H9 (cell line): ENCODE measurements at regions not wholly inside any gene's neighbourhood (a gene's known extent, or its start where the extent isn't known, plus 50 kb on each side); places are given as distances from the start of the nearest gene placed in this dataset.

ENCODE experiments used
- DNase-seq: peaks from one replicate; pipeline ENCODE4 v3.0.0-alpha.2; 2017
- H2AFZ ChIP-seq: one replicate; pipeline ENCODE4 v1.6.1; 2013; ENCODE audit warnings: mild to moderate bottlenecking, low read length, control low read depth, moderate library complexity
- H2AK5ac ChIP-seq: 2 replicates; pipeline ENCODE4 v1.6.1; 2013; ENCODE audit warnings: low read length, control low read depth, mixed read lengths; ENCODE audit not compliant: insufficient read length
- H2BK120ac ChIP-seq: one replicate; pipeline ENCODE4 v1.6.1; 2013; ENCODE audit warnings: low read depth, mild to moderate bottlenecking, low read length, control low read depth, inconsistent platforms; ENCODE audit not compliant: poor library complexity, severe bottlenecking
- H2BK12ac ChIP-seq: 2 replicates; pipeline ENCODE4 v1.6.1; 2013; ENCODE audit warnings: low read length, control low read depth, mixed read lengths, low read depth; ENCODE audit not compliant: insufficient read length
- H2BK15ac ChIP-seq: 2 replicates; pipeline ENCODE4 v1.6.1; 2013; ENCODE audit warnings: low read depth, low read length, control low read depth
- H2BK20ac ChIP-seq: one replicate; pipeline ENCODE4 v1.6.1; 2013; ENCODE audit warnings: low read depth, mild to moderate bottlenecking, low read length, control low read depth, inconsistent platforms; ENCODE audit not compliant: poor library complexity, severe bottlenecking
- H2BK5ac ChIP-seq: 2 replicates; pipeline ENCODE4 v1.6.1; 2013; ENCODE audit warnings: low read length, control low read depth, mixed read lengths; ENCODE audit not compliant: insufficient read length
- H3K14ac ChIP-seq: 2 replicates; pipeline ENCODE4 v1.6.1; 2013; ENCODE audit warnings: low read length, control low read depth; ENCODE audit not compliant: insufficient read depth
- H3K18ac ChIP-seq: 2 replicates; pipeline ENCODE4 v1.6.1; 2013; ENCODE audit warnings: low read depth, mild to moderate bottlenecking, mixed read lengths, low read length, control low read depth; ENCODE audit not compliant: insufficient read length
- H3K23ac ChIP-seq: 2 replicates; pipeline ENCODE4 v1.6.1; 2013; ENCODE audit warnings: low read length, control low read depth, mixed read lengths, low read depth; ENCODE audit not compliant: insufficient read length
- H3K23me2 ChIP-seq: 2 replicates; pipeline ENCODE4 v1.6.1; 2013; ENCODE audit warnings: low read depth, mild to moderate bottlenecking, mixed read lengths, low read length, control low read depth; ENCODE audit not compliant: insufficient read length, poor library complexity, severe bottlenecking
- H3K27ac ChIP-seq: 2 replicates; pipeline ENCODE4 v1.5.1; 2013; ENCODE audit warnings: low read length, control low read depth, mixed read lengths, low read depth; ENCODE audit not compliant: insufficient read length
- H3K27me3 ChIP-seq: 2 replicates; pipeline ENCODE4 v1.6.1; 2013; ENCODE audit warnings: low read length, control low read depth, inconsistent platforms; ENCODE audit not compliant: insufficient read depth
- H3K4ac ChIP-seq: 2 replicates; pipeline ENCODE4 v1.6.1; 2013; ENCODE audit warnings: low read depth, mild to moderate bottlenecking, control low read depth, inconsistent platforms, low read length, moderate library complexity
- H3K4me1 ChIP-seq: 2 replicates; pipeline ENCODE4 v1.6.1; 2013; ENCODE audit warnings: low read length, control low read depth, inconsistent platforms; ENCODE audit not compliant: insufficient read depth
- H3K4me2 ChIP-seq: 2 replicates; pipeline ENCODE4 v1.6.1; 2013; ENCODE audit warnings: low read length, control low read depth, mixed read lengths; ENCODE audit not compliant: insufficient read length, insufficient read depth
- H3K56ac ChIP-seq: 2 replicates; pipeline ENCODE4 v1.6.1; 2013; ENCODE audit warnings: low read depth, mild to moderate bottlenecking, mixed read lengths, low read length, control low read depth; ENCODE audit not compliant: insufficient read length
- H3K79me1 ChIP-seq: 2 replicates; pipeline ENCODE4 v1.6.1; 2013; ENCODE audit warnings: low read depth, mild to moderate bottlenecking, moderate library complexity, low read length, control low read depth, inconsistent platforms; ENCODE audit not compliant: insufficient read depth, poor library complexity, severe bottlenecking
- H3K79me2 ChIP-seq: 2 replicates; pipeline ENCODE4 v1.6.1; 2013; ENCODE audit warnings: low read length, control low read depth, inconsistent platforms; ENCODE audit not compliant: insufficient read depth
- H3K9ac ChIP-seq: 2 replicates; pipeline ENCODE4 v1.6.1; 2013; ENCODE audit warnings: low read length, control low read depth, mixed read lengths; ENCODE audit not compliant: insufficient read length; ENCODE audit errors: extremely low read depth
- H3K9me3 ChIP-seq: one replicate; pipeline ENCODE4 v1.6.1; 2013; ENCODE audit warnings: low read depth, low read length, inconsistent platforms; ENCODE audit not compliant: control insufficient read depth
- H3T11ph ChIP-seq: one replicate; pipeline ENCODE4 v1.6.1; 2013; ENCODE audit warnings: mild to moderate bottlenecking, low read length, control low read depth, inconsistent platforms
- H4K20me1 ChIP-seq: one replicate; pipeline ENCODE4 v1.6.1; 2013; ENCODE audit not compliant: control insufficient read depth, insufficient read length, insufficient read depth
- H4K5ac ChIP-seq: 2 replicates; pipeline ENCODE4 v1.6.1; 2013; ENCODE audit warnings: low read depth, mild to moderate bottlenecking, mixed read lengths, low read length, control low read depth; ENCODE audit not compliant: insufficient read length
- H4K8ac ChIP-seq: replicated peaks from 2 replicates; pipeline ENCODE4 v1.6.1; 2013; ENCODE audit warnings: low read length, control low read depth, mixed read lengths, low read depth; ENCODE audit not compliant: insufficient read length
- H4K91ac ChIP-seq: 2 replicates; pipeline ENCODE4 v1.6.1; 2013; ENCODE audit warnings: low read depth, mild to moderate bottlenecking, moderate library complexity, mixed read lengths, low read length, control low read depth; ENCODE audit not compliant: insufficient read length
- H3K27ac Mint-ChIP-seq, 3 experiments: 2 replicates in 2 of 3; 3 replicates in 1 of 3; pipeline ENCODE4 v1.8.0; 2020 to 2021; ENCODE audit warnings: mixed read lengths in 3 of 3, mild to moderate bottlenecking in 1 of 3, moderate library complexity in 1 of 3
- H3K27me3 Mint-ChIP-seq: 2 replicates; pipeline ENCODE4 v1.8.0; 2021; ENCODE audit warnings: low read depth, mild to moderate bottlenecking, moderate library complexity, mixed read lengths
- H3K36me3 Mint-ChIP-seq, 3 experiments: 2 replicates in 2 of 3; 3 replicates in 1 of 3; pipeline ENCODE4 v1.8.0; 2020 to 2021; ENCODE audit warnings: low read depth in 3 of 3, mixed read lengths in 3 of 3; ENCODE audit not compliant: insufficient read depth in 1 of 3
- H3K4me1 Mint-ChIP-seq, 2 experiments: 2 replicates each; pipeline ENCODE4 v1.8.0; 2020; ENCODE audit warnings: mixed read lengths in 2 of 2
- H3K4me3 Mint-ChIP-seq, 2 experiments: 2 replicates in 1 of 2; 3 replicates in 1 of 2; pipeline ENCODE4 v1.8.0; 2020 to 2021; ENCODE audit warnings: mild to moderate bottlenecking in 2 of 2, mixed read lengths in 2 of 2, moderate library complexity in 1 of 2
- H3K9me3 Mint-ChIP-seq, 2 experiments: 2 replicates in 1 of 2; 3 replicates in 1 of 2; pipeline ENCODE4 v1.8.0; 2020; ENCODE audit warnings: mild to moderate bottlenecking in 2 of 2, mixed read lengths in 2 of 2, moderate library complexity in 1 of 2
- WGBS: extraction: QIAGEN DNeasy Blood & Tissue Kit; methylation state at CpG from one replicate; pipeline ENCODE4 v1.1.7; 2013; ENCODE audit warnings: missing lambda C conversion rate, low lambda C conversion rate, mixed read lengths; ENCODE audit not compliant: insufficient read length; ENCODE audit errors: extremely low coverage; 5-methylcytosine and 5-hydroxymethylcytosine counted together
- TF ChIP-seq, protein P1 (sequence below): fragments of 200-600 bp; sonication (generic); conservative IDR thresholded peaks from 3 replicates; pipeline ENCODE4 v1.8.0; 2021; ENCODE audit warnings: antibody characterized with exemption, mild to moderate bottlenecking

DNA sequence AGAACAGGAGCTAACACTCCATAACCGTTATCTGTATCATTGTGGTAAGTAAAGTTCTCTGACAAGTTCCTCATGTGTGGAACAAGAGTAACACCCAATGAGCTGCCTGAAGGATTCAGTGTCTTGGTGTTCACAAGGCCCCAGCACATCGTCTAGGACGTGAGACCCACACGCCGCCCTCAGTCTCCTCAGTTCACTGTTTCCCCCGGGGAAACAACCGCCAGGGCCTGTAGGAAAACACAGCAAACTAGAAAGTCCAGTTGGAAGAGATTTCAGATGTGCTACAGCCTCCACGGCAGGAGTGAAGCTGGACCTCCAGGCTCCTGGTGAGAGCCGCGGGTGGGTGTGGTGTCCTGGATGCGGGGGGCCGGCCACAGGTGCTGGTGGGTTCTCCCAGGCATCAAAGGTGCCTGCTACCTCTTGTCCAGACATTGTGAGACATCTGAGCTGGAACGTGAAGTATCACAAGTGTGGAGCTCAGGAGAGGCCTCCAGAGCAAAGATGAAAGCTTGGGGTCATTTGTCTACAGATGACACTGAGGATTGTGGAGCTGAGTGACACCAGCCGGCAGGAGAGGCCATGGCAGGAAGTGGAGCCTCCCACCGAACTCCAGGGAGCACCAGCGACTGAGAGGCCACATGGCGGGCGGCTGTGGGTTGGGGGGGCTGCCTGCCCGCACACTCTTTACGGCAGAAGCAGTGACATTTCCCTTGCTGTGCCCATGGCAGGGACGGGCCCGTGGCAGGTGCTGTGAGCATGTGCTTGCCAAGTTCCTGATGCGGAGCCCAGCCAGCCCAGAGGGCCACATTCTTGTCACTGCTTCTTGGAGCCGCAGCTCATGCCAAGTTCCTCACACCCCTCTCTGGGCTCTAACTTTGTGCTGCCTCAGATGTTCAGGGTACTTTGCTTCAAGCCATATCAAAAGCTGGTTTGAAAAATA lies 131.2 kb downstream of the TMEM18 start:
- peaks cover 17% of the 10 kb centered on the region for H3K27me3 Mint-ChIP-seq
- no peak overlapping the region for H2AK5ac ChIP-seq
- H2BK20ac ChIP-seq: no peak overlapping the region
- no peak overlapping the region for H3K9ac ChIP-seq
- no peaks in the 10 kb centered on the region for H3K27me3 ChIP-seq
- no peak overlapping the region for H2BK12ac ChIP-seq
- H4K91ac ChIP-seq: no peak overlapping the region
- no peak overlapping the region for H2BK120ac ChIP-seq
- no peaks in the 10 kb centered on the region for H3K79me1 ChIP-seq
- H4K5ac ChIP-seq: no peak overlapping the region
- H4K8ac ChIP-seq: no peak overlapping the region
- H3K18ac ChIP-seq: no peak overlapping the region
- DNase-seq: no peak
- no peak overlapping the region for H3K4me3 Mint-ChIP-seq
- TF ChIP-seq, protein P1, sequence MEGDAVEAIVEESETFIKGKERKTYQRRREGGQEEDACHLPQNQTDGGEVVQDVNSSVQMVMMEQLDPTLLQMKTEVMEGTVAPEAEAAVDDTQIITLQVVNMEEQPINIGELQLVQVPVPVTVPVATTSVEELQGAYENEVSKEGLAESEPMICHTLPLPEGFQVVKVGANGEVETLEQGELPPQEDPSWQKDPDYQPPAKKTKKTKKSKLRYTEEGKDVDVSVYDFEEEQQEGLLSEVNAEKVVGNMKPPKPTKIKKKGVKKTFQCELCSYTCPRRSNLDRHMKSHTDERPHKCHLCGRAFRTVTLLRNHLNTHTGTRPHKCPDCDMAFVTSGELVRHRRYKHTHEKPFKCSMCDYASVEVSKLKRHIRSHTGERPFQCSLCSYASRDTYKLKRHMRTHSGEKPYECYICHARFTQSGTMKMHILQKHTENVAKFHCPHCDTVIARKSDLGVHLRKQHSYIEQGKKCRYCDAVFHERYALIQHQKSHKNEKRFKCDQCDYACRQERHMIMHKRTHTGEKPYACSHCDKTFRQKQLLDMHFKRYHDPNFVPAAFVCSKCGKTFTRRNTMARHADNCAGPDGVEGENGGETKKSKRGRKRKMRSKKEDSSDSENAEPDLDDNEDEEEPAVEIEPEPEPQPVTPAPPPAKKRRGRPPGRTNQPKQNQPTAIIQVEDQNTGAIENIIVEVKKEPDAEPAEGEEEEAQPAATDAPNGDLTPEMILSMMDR: no peak
- H3K9me3 ChIP-seq: no peaks in the 10 kb centered on the region
- H3K4me2 ChIP-seq: no peak overlapping the region
- no peak overlapping the region for H2AFZ ChIP-seq
- no peak overlapping the region for H3K27ac ChIP-seq
- no peaks in the 10 kb centered on the region for H4K20me1 ChIP-seq
- H3T11ph ChIP-seq: no peak overlapping the region
- H2BK15ac ChIP-seq: no peak overlapping the region
- H3K79me2 ChIP-seq: no peaks in the 10 kb centered on the region
- H3K36me3 Mint-ChIP-seq: no peaks in the 10 kb centered on the region
- no peaks in the 10 kb centered on the region for H3K9me3 Mint-ChIP-seq
- H3K27ac Mint-ChIP-seq: no peak overlapping the region
- H3K14ac ChIP-seq: no peak overlapping the region
- no peak overlapping the region for H3K4ac ChIP-seq
- H3K4me1 Mint-ChIP-seq: 0 out of 4 replicates have a peak, but pooled peaks cover 0 to under 1% of the 10 kb centered on the region in 2 experiments
- WGBS: no CpG with 5 or more reads among the region's 24 CpGs
- no peak overlapping the region for H3K23ac ChIP-seq
- H3K56ac ChIP-seq: no peak overlapping the region
- no peak overlapping the region for H2BK5ac ChIP-seq
- no peaks in the 10 kb centered on the region for H3K23me2 ChIP-seq
- H3K4me1 ChIP-seq: no peaks in the 10 kb centered on the region
